GM19395 (cell line): ENCODE measurements at regions not wholly inside any gene's neighbourhood (a gene's known extent, or its start where the extent isn't known, plus 50 kb on each side); places are given as distances from the start of the nearest gene placed in this dataset.

ENCODE experiments used
- ATAC-seq: cut with Tn5 transposase; IDR thresholded peaks from one replicate; pipeline ENCODE4 v1.9.1; 2021; ENCODE audit warnings: mild to moderate bottlenecking, moderate library complexity; ENCODE audit not compliant: unreplicated experiment

- no peak for ATAC-seq
Observed at GRCh38 chr7:15867441-15867840, 181.0 kb upstream of the MEOX2 start.

GRCh38 chr7:15866753-15867152, 180.3 kb upstream of the MEOX2 start:
- no peak for ATAC-seq

GRCh38 chr7:15864626-15864991, 178.1 kb upstream of the MEOX2 start:
- no peak for ATAC-seq

- no peak for ATAC-seq
Observed at GRCh38 chr7:15863951-15864625, 177.6 kb upstream of the MEOX2 start.

GRCh38 chr7:15862781-15863165, 176.3 kb upstream of the MEOX2 start:
- no peak for ATAC-seq

DNA sequence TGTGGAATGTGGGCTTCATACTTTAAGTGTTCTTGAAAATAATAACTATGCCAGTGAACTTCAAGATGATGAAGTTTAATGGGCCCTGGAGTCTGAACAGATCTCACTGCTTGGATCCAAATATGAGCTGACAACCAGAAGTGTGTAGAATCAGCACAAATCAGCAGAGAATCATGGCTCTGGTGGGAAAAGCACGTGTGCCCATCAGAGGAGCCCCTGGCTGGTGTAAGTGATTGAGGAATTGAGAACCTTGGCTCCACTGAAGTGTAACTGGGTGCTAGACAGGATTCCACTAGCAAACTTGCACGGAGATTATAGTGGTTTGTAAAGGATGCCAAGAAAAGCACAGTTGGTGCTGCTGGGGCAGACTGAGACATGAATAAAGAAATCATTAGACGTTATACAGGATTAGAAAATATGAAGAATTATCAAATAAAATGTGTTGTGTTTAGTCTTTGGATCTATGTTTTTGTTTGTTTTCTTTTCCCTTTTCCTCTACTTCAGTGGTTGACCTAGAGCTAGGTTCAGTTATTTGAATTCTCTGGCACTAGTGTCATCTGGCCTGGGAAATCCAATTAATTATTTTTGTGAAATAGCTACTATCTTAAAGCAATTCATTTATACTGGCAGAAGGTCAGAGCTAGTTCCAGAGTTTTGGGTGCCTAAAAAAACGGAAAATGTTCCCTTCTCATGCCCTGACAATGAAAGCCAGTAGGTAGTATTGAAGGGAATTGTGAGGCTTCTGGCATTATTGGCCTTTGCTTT, 175.7 kb upstream of the MEOX2 start:
- no peak for ATAC-seq

DNA sequence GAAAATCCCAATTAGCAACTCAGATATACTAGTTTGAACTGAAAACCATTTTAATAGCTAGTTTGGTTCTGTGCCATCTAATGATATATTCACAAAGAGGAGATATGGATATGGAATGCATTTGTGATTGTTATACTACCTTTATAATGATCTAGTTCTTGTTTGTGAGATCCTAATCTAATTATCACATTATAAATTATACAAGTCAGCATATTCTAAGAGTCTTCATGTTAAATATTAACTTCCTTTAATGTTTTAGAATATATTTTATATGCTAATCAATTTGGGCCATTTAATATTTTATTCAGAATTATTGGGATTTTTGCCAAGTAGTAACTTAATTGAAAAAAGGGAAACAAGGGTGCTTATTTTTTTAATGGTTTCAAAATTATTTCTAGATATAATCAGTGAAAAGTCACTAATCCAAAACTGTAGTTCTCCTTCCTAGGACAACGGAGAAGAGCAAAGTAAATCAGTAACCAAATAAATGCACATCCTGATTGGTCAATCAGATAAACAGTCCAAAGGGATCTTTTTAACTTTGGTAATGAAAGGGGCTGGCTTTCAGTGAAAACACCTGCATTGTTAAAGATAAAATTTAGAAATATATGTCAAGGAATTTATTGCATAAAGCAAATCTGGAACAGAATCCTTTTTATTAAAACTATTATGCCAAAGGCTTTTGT, 173.9 kb upstream of the MEOX2 start:
- no peak for ATAC-seq

- no peak for ATAC-seq
Observed at GRCh38 chr7:15857026-15857425, 170.5 kb upstream of the MEOX2 start.

- ATAC-seq, result no peak
Observed at GRCh38 chr7:15856311-15856710, 169.8 kb upstream of the MEOX2 start.

DNA sequence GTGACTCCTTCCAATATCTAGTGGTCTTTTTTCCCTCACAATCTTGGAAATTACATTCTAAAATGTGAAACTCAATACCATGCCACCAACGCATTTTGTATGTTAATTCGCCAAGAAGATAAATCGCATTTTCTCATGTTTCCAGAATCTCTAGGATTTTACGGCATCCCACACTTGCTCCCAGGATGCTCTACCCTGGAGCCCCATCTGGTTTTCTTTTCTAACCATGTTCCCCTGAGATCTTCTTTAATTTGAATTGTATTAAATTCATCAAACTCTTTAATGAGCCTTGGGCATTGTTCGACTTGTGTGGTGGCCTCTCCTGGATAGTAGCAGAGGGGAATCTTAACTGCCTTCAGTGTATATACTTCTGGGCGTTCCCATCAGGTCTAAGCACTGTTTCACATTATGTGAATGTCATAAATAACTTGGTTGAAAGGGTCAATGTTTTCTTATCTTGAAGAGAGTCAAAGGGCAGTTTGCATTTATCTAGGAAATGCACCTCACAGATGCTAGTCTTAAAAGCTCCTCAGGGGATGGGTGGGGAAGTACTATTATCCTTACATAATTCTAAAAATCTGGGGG, 169.1 kb upstream of the MEOX2 start:
- ATAC-seq, result no peak

DNA sequence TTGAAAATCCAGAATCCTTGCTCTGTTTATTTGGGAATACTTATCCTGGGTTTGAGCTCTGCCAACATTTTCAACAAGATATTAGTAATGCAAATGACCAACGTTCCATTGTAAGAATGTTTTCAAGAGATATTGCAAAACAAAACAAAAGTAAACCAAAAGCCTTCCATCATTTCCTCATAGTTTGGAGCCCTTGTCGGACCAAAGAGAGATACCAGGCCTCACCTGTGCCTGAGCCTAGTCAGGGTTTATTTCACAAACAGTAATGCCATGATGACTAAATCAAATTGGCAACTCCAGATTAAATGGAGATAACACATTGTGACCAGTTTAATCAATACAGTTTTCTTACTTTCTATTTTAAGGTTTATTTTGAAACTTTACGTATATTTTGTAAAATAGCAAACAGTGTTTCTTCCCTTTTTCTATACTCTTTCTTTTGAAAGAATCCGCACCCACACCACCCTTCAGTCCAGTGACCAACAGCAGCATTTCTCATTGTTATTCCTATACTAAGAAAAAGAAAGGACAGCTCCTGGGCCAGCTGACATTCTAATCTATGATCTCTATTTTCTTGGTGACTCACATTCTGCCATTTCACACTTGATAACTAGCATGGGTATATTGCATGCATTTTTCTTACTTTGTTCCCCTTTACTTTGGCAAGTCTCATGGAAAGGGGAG, 168.5 kb upstream of the MEOX2 start:
- no peak for ATAC-seq

GRCh38 chr7:15853832-15854470, 167.5 kb upstream of the MEOX2 start:
- ATAC-seq, result no peak

DNA sequence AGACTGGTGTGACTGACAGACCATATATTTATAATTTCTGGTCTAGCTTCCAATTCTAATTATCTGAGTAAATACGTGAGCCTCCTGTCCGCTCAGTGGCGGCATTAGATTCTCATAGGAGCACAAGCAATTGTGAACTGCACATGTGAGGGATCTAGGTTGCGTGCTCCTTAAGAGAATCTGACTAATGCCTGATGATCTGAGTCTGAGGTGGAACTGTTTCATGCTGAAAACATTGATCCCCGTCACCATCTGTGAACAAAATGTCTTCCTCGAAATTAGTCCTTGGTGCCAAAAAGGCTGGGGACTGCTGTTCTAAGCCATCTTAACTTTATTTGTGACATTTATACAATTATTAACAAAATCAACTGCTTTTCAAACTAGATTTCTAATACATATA, 164.7 kb upstream of the MEOX2 start:
- no peak for ATAC-seq

DNA sequence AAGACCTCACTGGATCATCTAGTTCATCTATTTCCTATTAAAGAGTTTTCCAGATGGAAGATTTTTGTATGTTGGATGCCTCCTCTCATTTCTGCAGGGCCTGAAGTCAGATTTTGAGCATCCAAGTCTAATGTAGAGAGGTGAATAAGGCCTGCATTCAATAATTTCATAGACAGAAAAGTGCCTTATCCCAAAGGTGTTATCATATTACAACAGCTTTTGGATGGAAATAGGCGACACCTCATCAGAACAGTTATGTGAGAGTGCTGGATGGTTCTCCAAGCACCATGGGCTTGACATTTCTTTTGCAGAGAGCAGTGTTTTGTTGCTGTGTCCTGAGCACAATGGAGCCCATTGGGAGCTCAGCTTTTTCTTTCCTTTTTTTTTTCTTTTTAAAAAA, 162.4 kb upstream of the MEOX2 start:
- ATAC-seq, result no peak

DNA sequence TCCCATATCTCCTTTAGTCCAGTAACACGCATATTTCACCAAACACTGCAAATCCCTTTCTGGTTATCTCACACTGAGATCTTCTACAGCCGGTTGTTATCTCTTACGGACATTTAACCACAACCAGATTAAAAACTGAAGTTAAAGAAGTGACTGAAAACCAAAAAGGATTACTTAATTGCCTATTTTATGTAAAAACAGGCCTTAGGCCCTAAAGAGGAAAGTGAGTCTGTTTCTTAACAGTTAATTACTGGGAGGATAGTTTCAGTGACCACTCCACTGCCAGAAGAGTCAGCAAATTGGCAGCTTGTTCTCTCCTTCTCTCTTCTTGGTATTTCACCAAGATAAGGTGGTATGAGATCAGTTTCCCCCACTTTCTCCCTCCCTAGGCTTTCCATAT, 161.9 kb upstream of the MEOX2 start:
- no peak for ATAC-seq

- no peak for ATAC-seq
Observed at GRCh38 chr7:15845868-15846267, 159.4 kb upstream of the MEOX2 start.

DNA sequence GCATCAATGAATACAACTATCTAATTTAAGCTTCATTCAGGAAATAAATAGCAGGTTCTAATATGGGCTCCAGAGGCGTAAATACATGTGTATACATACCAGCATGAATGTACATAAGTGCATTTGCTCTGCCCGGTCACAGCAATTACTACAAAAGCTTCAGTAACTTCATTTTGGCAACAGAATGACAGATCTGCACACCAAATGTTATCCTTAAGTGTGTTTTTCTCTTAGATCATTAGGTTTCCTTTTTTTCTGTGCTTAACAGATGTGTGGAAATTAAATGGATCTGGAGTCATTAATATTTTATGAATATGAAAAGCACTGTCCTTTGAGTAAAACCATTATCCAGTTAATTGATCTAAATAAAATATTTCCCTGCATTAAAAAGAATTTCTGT, 159.0 kb upstream of the MEOX2 start:
- ATAC-seq, result no peak

DNA sequence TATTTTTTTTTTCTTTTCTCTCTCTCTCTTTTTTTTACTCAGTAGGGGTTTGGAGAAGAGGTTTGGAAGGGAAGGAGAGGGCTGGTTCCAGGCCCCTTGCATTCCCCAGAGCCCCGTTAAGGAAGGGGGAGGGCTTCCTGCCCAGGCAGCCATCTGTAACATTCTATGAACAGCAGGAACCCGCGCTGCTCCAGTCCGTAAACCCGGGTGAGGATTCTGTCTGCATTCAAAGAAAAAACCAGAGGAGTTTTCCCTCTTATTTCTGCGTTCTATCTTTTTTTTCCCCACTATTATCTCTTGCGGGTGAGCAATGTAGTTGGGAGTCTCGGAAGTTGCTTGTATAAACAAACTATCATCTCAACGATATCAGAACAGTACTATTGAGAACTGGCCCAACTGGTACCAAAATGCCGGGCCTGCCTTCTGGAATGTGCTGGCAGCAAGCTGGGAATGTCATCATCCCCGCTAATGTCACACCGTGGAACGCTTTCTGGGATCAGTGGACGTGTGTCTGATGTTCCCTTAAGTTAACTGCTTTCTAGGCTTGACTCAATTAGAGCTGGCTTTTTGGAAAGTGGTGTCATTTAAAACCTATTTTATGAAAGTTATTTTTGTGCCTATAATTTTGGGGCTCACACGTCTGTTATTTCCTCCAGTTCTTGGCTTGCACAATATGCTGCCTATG, 153.1 kb upstream of the MEOX2 start:
- ATAC-seq, result no peak

DNA sequence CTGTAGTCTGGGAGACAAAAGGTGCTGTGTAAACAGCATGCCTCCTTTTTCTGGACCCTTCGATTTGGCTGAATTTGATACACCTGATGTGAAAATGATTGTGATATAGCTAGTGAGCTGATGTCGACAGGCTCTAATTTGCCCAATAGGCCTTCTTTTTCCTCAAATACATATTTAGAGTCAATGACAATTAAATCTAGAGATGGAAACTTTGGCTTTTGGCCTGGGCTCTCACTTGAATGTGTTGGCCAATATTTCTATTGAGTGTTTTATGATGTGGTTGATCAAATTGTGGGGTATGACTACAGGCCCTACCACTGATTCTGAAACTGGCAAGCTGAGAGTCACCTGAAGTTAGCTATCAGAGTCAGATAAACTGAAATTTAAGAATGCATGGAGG, 151.8 kb upstream of the MEOX2 start:
- ATAC-seq, result no peak

DNA sequence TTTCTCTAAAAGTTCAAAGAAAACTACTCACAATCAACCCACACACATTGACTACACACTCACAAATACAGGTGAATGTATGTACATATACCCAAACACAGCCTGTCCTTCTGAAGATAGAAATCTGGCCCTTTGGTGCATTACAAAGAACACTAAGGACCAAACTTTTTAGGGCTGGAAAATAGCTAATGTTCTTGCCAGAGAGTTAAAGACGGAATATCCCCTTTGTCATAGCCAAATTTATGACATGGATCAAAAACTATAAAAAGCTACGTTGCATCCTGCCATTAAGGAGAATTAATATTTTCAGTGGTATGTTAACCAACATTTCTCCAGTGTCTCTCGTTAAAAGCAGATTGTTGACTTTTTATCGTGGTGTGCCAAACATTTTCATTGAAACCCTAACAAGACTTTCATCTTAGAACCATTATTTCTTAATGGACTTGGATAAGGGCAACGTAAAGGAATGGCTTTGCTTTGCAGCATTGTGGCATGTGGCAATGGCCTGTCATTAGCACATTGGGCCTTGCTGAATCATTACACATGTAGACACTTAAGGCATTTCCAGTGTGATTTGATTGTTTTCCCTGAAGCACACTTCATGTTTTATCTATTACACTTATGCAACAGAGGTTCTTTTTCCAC, 150.9 kb upstream of the MEOX2 start:
- no peak for ATAC-seq
